Heart right ventricle (tissue), 16 donors: ENCODE measurements at regions not wholly inside any gene's neighbourhood (a gene's known extent, or its start where the extent isn't known, plus 50 kb on each side); places are given as distances from the start of the nearest gene placed in this dataset.

Source experiments
- ATAC-seq, 8 donors: fragments of 200-7000 bp; cut with Tn5 transposase; one replicate each; pipeline ENCODE4 v1.9.1; 2020; ENCODE audit warnings: mild to moderate bottlenecking in 8 of 8, moderate library complexity in 8 of 8, moderate number of reproducible peaks in 1 of 8
- DNase-seq, 2 donors: peaks; one replicate each; pipeline ENCODE4 v3.0.0-alpha.2; 2020
- H3K27ac ChIP-seq, 10 donors: fragments of 200-600 bp; sonication (generic) in 2 of 10; one replicate each; pipeline versions ENCODE4 v1.5.0 to v1.8.0; 2020 to 2022; ENCODE audit warnings: mild to moderate bottlenecking in 3 of 10
- H3K27me3 ChIP-seq, 7 donors: fragments of 200-600 bp; one replicate each; pipeline ENCODE4 v1.8.0; 2021 to 2022; ENCODE audit warnings: mild to moderate bottlenecking in 2 of 7
- H3K36me3 ChIP-seq, 9 donors: fragments of 200-600 bp; sonication (generic) in 1 of 9; one replicate each; pipeline versions ENCODE4 v1.5.0 to v1.8.0; 2020 to 2022; ENCODE audit warnings: mild to moderate bottlenecking in 2 of 9
- H3K4me1 ChIP-seq, 9 donors: fragments of 200-600 bp; sonication (generic) in 1 of 9; one replicate each; pipeline versions ENCODE4 v1.5.0 to v1.8.0; 2020 to 2022; ENCODE audit warnings: mild to moderate bottlenecking in 4 of 9
- H3K4me3 ChIP-seq, 10 donors: fragments of 200-600 bp; sonication (generic) in 2 of 10; one replicate each; pipeline versions ENCODE4 v1.5.0 to v1.8.0; 2020 to 2022; ENCODE audit warnings: mild to moderate bottlenecking in 7 of 10, moderate library complexity in 2 of 10
- H3K9me3 ChIP-seq, 11 donors: fragments of 200-600 bp in 10 of 11; sonication (generic) in 2 of 11; one replicate each; pipeline versions ENCODE4 v1.5.0 to v1.8.0; 2013 to 2022; ENCODE audit warnings: mild to moderate bottlenecking in 2 of 11, control low read depth in 1 of 11, moderate library complexity in 1 of 11
- CTCF ChIP-seq, 9 donors: fragments of 200-600 bp; sonication (generic) in 2 of 9; IDR thresholded peaks; one replicate each; pipeline versions ENCODE4 v1.5.0 to v1.8.0; 2021 to 2022; ENCODE audit warnings: antibody characterized with exemption in 9 of 9, mild to moderate bottlenecking in 5 of 9, moderate library complexity in 1 of 9
- WGBS, 2 donors: extraction: QIAGEN DNeasy Blood & Tissue Kit; methylation state at CpG; one replicate each; pipeline ENCODE4 v1.1.7; 2013; ENCODE audit warnings: inconsistent platforms in 1 of 2; 5-methylcytosine and 5-hydroxymethylcytosine counted together
- intact Hi-C, 10 donors: fragments of 100-400 bp; cut with DNase I; formaldehyde crosslinking; loops; one replicate each; pipeline versions ENCODE4 v1.11.1 to v1.14.2; 2022
- donor health status: Arrhythmogenic right ventricular cardiomyopathy.
- donor health status: ischemic (EF 13 %, LVEDD 7.1; RV severe dilation, severe dysfunction).
- donor health status: healthy with polysubstance abuse.
- donor health status: DM: no; HTN: yes; CAD: no.
- donor health status: DM: no; HTN: no; CAD: no.
- donor health status: ischemic (EF 25% LVEDD 6.9; RV normal size, moderate dysfunction).
- donor health status: ischemic (EF 25% LVEDD 5.7; RV mildly dilated, moderate dysfunction).
- donor health status: healthy.
- donor health status: DM: yes; HTN: yes; CAD: no.
- donor health status: Ischemic cardiomyopathy.
- donor health status: ischemic (EF 35%, LVEDD 5.7; RV mildly dilated, moderate dysfunction).
- donor health status: nonischemic (EF 11% LVEDD 7.7; RV severe dilation, severe dysfunction).
- donor health status: DM: yes; HTN: yes; CAD: no.
- donor health status: PGD.
- donor health status: ischemic (EF 29% LVEDD 5.4; RV normal size, mild dysfunction).
- donor health status: nonischemic (EF 23%, LVEDD 6.1; RV moderate dilation, normal function).

- Histone ChIP-seq H3K27me3 (no peaks in the 10 kb centered on the region), H3K36me3 (no peaks in the 10 kb centered on the region), H3K4me3 (no peak overlapping the region), H3K4me1 (peaks cover 0 to 33% (median 9%) of the 10 kb centered on the region in 9 donors), H3K9me3 (no peaks in the 10 kb centered on the region), H3K27ac (peak overlapping the region in 2 of 10 donors; percentile 17 to 20)
- DNase-seq (peak in 1 of 2 donors; percentile 6), ATAC-seq (peak in 7 of 8 donors; percentile 38 to 70 (median 52))
- 26 to 31% methylated on average over 2 of the region's 2 CpGs for WGBS, 2 donors
- intact Hi-C loops: no loop called here
- TF ChIP-seq CTCF (IDR thresholded peaks at IDR 0.05): no peak
Measured at GRCh38 chr11:90446207-90446606, 223.4 kb upstream of the CHORDC1 start.

GRCh38 chr11:90438069-90438468 is 215.2 kb upstream of the CHORDC1 start:
- no peak for DNase-seq

GRCh38 chr11:90434858-90435257 is 212.0 kb upstream of the CHORDC1 start:
- DNase-seq: no peak
- peaks cover 0 to 11% (median 0%) of the 10 kb centered on the region in 9 donors for H3K4me1 ChIP-seq
- H3K27me3 ChIP-seq: no peaks in the 10 kb centered on the region
- no peak overlapping the region for H3K4me3 ChIP-seq
- H3K9me3 ChIP-seq: no peaks in the 10 kb centered on the region
- H3K27ac ChIP-seq: no peak overlapping the region
- peak in 6 of 9 donors; percentile 22 to 50 (median 40) for TF ChIP-seq CTCF (IDR thresholded peaks at IDR 0.05)
- intact Hi-C loops: loop anchor here in 2 of 10 donors (10.0 kb wide), 1 partner anchor 150 kb away; no protein-coding TSS in a partner anchor
- H3K36me3 ChIP-seq: no peaks in the 10 kb centered on the region
- ATAC-seq: no peak

More at GRCh38 chr11:90438069-90438468, 215.2 kb upstream of the CHORDC1 start:
- H3K9me3 ChIP-seq: no peaks in the 10 kb centered on the region
- H3K4me1 ChIP-seq: peaks cover 0 to 11% (median 0%) of the 10 kb centered on the region in 9 donors
- no peak overlapping the region for H3K4me3 ChIP-seq
- no peak overlapping the region for H3K27ac ChIP-seq
- intact Hi-C loops: loop anchor here in 2 of 10 donors (10.0 kb wide), 1 partner anchor 153 kb away; no protein-coding TSS in a partner anchor
- no peak for ATAC-seq
- H3K27me3 ChIP-seq: no peaks in the 10 kb centered on the region
- no peak for TF ChIP-seq CTCF (IDR thresholded peaks at IDR 0.05)
- no peaks in the 10 kb centered on the region for H3K36me3 ChIP-seq
- 96% methylated on average over 4 of the region's 4 CpGs for WGBS, 2 donors

- H3K9me3 ChIP-seq: no peaks in the 10 kb centered on the region
- H3K27me3 ChIP-seq: no peaks in the 10 kb centered on the region
- no peaks in the 10 kb centered on the region for H3K36me3 ChIP-seq
- ATAC-seq (no peak), DNase-seq (no peak)
- intact Hi-C loops: loop anchor here in 1 of 10 donors (10.0 kb wide), 1 partner anchor 56 kb away; no protein-coding TSS in a partner anchor
- no peak overlapping the region for H3K4me3 ChIP-seq
- peaks cover 0 to 4% (median 0%) of the 10 kb centered on the region in 9 donors for H3K4me1 ChIP-seq
- H3K27ac ChIP-seq: no peak overlapping the region
- no peak for TF ChIP-seq CTCF (IDR thresholded peaks at IDR 0.05)
Measured at GRCh38 chr11:90428836-90429235, 206.0 kb upstream of the CHORDC1 start.
